Prostate gland (tissue), 2 donors: ENCODE measurements at regions not wholly inside any gene's neighbourhood (a gene's known extent, or its start where the extent isn't known, plus 50 kb on each side); places are given as distances from the start of the nearest gene placed in this dataset.

Source experiments
- POLR2AphosphoS5 ChIP-seq: sonication (generic); formaldehyde crosslinking; IDR thresholded peaks from one replicate; pipeline ENCODE4 v1.6.1; 2017; ENCODE audit warnings: antibody characterized with exemption
- TF ChIP-seq, protein P1 (sequence below), 4 experiments: fragments of 200-600 bp in 2 of 4; fragments of 450-650 bp in 2 of 4; sonication (generic) in 2 of 4; IDR thresholded peaks; 1 replicate in 3 of 4; 2 replicates in 1 of 4; pipeline ENCODE4 v1.5.1; 2016 to 2019; ENCODE audit warnings: antibody characterized with exemption in 4 of 4, mild to moderate bottlenecking in 2 of 4, moderate library complexity in 2 of 4

DNA sequence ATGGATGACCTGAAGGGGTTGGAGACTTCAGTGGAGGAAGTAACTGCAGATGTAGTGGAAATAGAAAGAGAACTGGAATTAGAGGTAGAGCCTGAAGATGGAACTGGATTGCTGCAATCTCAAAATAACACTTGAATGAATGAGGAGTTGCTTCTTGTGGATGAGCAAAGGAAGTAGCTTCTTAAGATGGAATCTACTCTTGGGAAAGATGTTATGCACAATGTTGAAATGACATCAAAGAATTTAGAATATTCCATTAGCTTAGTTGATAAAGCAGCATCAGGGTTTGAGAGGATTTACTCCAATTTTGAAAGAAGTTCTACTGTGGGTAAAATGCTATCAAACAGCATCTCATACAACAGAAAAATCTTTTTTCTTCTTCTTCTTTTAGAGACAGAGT, 186.4 kb upstream of the PRKD1 start:
- TF ChIP-seq POLR2AphosphoS5 = no peak
- TF ChIP-seq, protein P1, sequence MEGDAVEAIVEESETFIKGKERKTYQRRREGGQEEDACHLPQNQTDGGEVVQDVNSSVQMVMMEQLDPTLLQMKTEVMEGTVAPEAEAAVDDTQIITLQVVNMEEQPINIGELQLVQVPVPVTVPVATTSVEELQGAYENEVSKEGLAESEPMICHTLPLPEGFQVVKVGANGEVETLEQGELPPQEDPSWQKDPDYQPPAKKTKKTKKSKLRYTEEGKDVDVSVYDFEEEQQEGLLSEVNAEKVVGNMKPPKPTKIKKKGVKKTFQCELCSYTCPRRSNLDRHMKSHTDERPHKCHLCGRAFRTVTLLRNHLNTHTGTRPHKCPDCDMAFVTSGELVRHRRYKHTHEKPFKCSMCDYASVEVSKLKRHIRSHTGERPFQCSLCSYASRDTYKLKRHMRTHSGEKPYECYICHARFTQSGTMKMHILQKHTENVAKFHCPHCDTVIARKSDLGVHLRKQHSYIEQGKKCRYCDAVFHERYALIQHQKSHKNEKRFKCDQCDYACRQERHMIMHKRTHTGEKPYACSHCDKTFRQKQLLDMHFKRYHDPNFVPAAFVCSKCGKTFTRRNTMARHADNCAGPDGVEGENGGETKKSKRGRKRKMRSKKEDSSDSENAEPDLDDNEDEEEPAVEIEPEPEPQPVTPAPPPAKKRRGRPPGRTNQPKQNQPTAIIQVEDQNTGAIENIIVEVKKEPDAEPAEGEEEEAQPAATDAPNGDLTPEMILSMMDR (IDR thresholded peaks at IDR 0.05) = no peak
